Ectodermal cell (in vitro differentiated cells): ENCODE measurements at regions not wholly inside any gene's neighbourhood (a gene's known extent, or its start where the extent isn't known, plus 50 kb on each side); places are given as distances from the start of the nearest gene placed in this dataset.

Source experiments
- H3K27ac ChIP-seq: 2 replicates; pipeline ENCODE4 v1.7.0; 2013; ENCODE audit warnings: mild to moderate bottlenecking, low read depth, low read length; ENCODE audit not compliant: insufficient read depth, poor library complexity, severe bottlenecking
- H3K27me3 ChIP-seq: 2 replicates; pipeline ENCODE4 v1.7.0; 2013; ENCODE audit warnings: mild to moderate bottlenecking, low read length; ENCODE audit not compliant: insufficient read depth, control insufficient read depth, poor library complexity, severe bottlenecking
- H3K36me3 ChIP-seq: one replicate; pipeline ENCODE4 v1.7.0; 2013; ENCODE audit warnings: low read length; ENCODE audit not compliant: control insufficient read depth, insufficient read depth
- H3K4me1 ChIP-seq: one replicate; pipeline ENCODE4 v1.7.0; 2013; ENCODE audit warnings: low read length; ENCODE audit not compliant: control insufficient read depth, insufficient read depth
- H3K4me3 ChIP-seq: 2 replicates; pipeline ENCODE4 v1.7.0; 2013; ENCODE audit warnings: low read depth, low read length, control low read depth; ENCODE audit not compliant: insufficient read depth
- H3K9me3 ChIP-seq: 2 replicates; pipeline ENCODE4 v1.7.0; 2013; ENCODE audit warnings: mild to moderate bottlenecking, low read length, moderate library complexity; ENCODE audit not compliant: control insufficient read depth
- WGBS, 2 experiments: methylation state at CpG; one replicate each; pipeline ENCODE4 v1.1.7; 2013; ENCODE audit warnings: missing lambda C conversion rate in 2 of 2; 5-methylcytosine and 5-hydroxymethylcytosine counted together

- Histone ChIP-seq H3K4me1 (no peaks in the 10 kb centered on the region), H3K27me3 (no peaks in the 10 kb centered on the region), H3K36me3 (no peaks in the 10 kb centered on the region), H3K9me3 (no peaks in the 10 kb centered on the region), H3K27ac (no peak overlapping the region), H3K4me3 (no peak overlapping the region)
- WGBS, 2 experiments = 100% methylated on average over 1 of the region's 1 CpG; no CpG with 5 or more reads in 1 of the 2 experiments
Measured at GRCh38 chr4:35063031-35063570, 1181.2 kb downstream of the ARAP2 start.

- Histone ChIP-seq H3K4me3 (no peak overlapping the region), H3K36me3 (no peaks in the 10 kb centered on the region), H3K27ac (no peak overlapping the region), H3K9me3 (no peaks in the 10 kb centered on the region), H3K27me3 (no peaks in the 10 kb centered on the region), H3K4me1 (no peaks in the 10 kb centered on the region)
- 92 to 97% methylated on average over 3 to 4 of the region's 4 CpGs for WGBS, 2 experiments
Measured at GRCh38 chr4:35066406-35066805, 1177.9 kb downstream of the ARAP2 start.

- no peaks in the 10 kb centered on the region for H3K4me1 ChIP-seq
- no CpG with 5 or more reads among the region's 1 CpG for WGBS, 2 experiments
- H3K36me3 ChIP-seq = no peaks in the 10 kb centered on the region
- no peak overlapping the region for H3K27ac ChIP-seq
- no peak overlapping the region for H3K4me3 ChIP-seq
- no peaks in the 10 kb centered on the region for H3K27me3 ChIP-seq
- H3K9me3 ChIP-seq = no peaks in the 10 kb centered on the region
Measured at GRCh38 chr4:35080799-35081198, 1163.5 kb downstream of the ARAP2 start.

- no peak overlapping the region for H3K4me3 ChIP-seq
- no peaks in the 10 kb centered on the region for H3K9me3 ChIP-seq
- 94% methylated on average over 3 of the region's 3 CpGs for WGBS, 2 experiments
- no peaks in the 10 kb centered on the region for H3K36me3 ChIP-seq
- H3K27ac ChIP-seq = no peak overlapping the region
- no peaks in the 10 kb centered on the region for H3K27me3 ChIP-seq
- H3K4me1 ChIP-seq = no peaks in the 10 kb centered on the region
Measured at GRCh38 chr4:35087218-35087617, 1157.1 kb downstream of the ARAP2 start.

- H3K27ac ChIP-seq = no peak overlapping the region
- H3K27me3 ChIP-seq = no peaks in the 10 kb centered on the region
- peaks cover 3% of the 10 kb centered on the region for H3K4me1 ChIP-seq
- no peaks in the 10 kb centered on the region for H3K36me3 ChIP-seq
- H3K4me3 ChIP-seq = no peak overlapping the region
- no peaks in the 10 kb centered on the region for H3K9me3 ChIP-seq
- WGBS, 2 experiments = 95 to 96% methylated on average over 8 of the region's 8 CpGs
Measured at GRCh38 chr4:35100932-35101331, 1143.4 kb downstream of the ARAP2 start.

- Histone ChIP-seq H3K36me3 (no peaks in the 10 kb centered on the region), H3K9me3 (no peaks in the 10 kb centered on the region), H3K27ac (no peak overlapping the region), H3K27me3 (no peaks in the 10 kb centered on the region), H3K4me3 (no peak overlapping the region), H3K4me1 (peaks cover 3% of the 10 kb centered on the region)
- WGBS, 2 experiments = 88 to 91% methylated on average over 8 of the region's 8 CpGs
Measured at GRCh38 chr4:35102066-35102465, 1142.2 kb downstream of the ARAP2 start.

GRCh38 chr4:35105486-35105885 is 1138.8 kb downstream of the ARAP2 start:
- H3K4me3 ChIP-seq = no peak overlapping the region
- 90 to 91% methylated on average over 4 of the region's 4 CpGs for whole genome bisulfite sequencing, 2 experiments
- H3K27me3 ChIP-seq = no peaks in the 10 kb centered on the region
- H3K27ac ChIP-seq = no peak overlapping the region
- H3K9me3 ChIP-seq = no peaks in the 10 kb centered on the region
- H3K4me1 ChIP-seq = peaks cover 3% of the 10 kb centered on the region
- H3K36me3 ChIP-seq = no peaks in the 10 kb centered on the region

GRCh38 chr4:35106091-35106734 is 1138.1 kb downstream of the ARAP2 start:
- H3K27ac ChIP-seq = no peak overlapping the region
- H3K4me3 ChIP-seq = no peak overlapping the region
- no peaks in the 10 kb centered on the region for H3K9me3 ChIP-seq
- H3K27me3 ChIP-seq = no peaks in the 10 kb centered on the region
- H3K4me1 ChIP-seq = peaks cover 3% of the 10 kb centered on the region
- H3K36me3 ChIP-seq = no peaks in the 10 kb centered on the region
- 96 to 97% methylated on average over 13 of the region's 13 CpGs for WGBS, 2 experiments

GRCh38 chr4:35124106-35124505 is 1120.2 kb downstream of the ARAP2 start:
- Histone ChIP-seq H3K27me3 (no peaks in the 10 kb centered on the region), H3K4me3 (no peak overlapping the region), H3K4me1 (no peaks in the 10 kb centered on the region), H3K27ac (no peak overlapping the region), H3K9me3 (no peaks in the 10 kb centered on the region), H3K36me3 (no peaks in the 10 kb centered on the region)

GRCh38 chr4:35125995-35126712 is 1118.2 kb downstream of the ARAP2 start:
- Histone ChIP-seq H3K27me3 (no peaks in the 10 kb centered on the region), H3K4me3 (no peak overlapping the region), H3K36me3 (no peaks in the 10 kb centered on the region), H3K9me3 (no peaks in the 10 kb centered on the region), H3K27ac (no peak overlapping the region), H3K4me1 (no peaks in the 10 kb centered on the region)
- WGBS, 2 experiments = 91 to 95% methylated on average over 3 to 4 of the region's 4 CpGs
